HG03064 (cell line): ENCODE measurements at regions not wholly inside any gene's neighbourhood (a gene's known extent, or its start where the extent isn't known, plus 50 kb on each side); places are given as distances from the start of the nearest gene placed in this dataset.

Experiments used
- ATAC-seq: cut with Tn5 transposase; IDR thresholded peaks from one replicate; pipeline ENCODE4 v1.9.1; 2021; ENCODE audit warnings: low read depth; ENCODE audit not compliant: unreplicated experiment

GRCh38 chr19:28502879-28503734, 709.8 kb downstream of the UQCRFS1 start:
- no peak for ATAC-seq

GRCh38 chr19:28501976-28502375, 711.0 kb downstream of the UQCRFS1 start:
- ATAC-seq: no peak

GRCh38 chr19:28500982-28501630, 711.8 kb downstream of the UQCRFS1 start:
- ATAC-seq: no peak

- no peak for ATAC-seq
These were observed 712.7 kb downstream of the UQCRFS1 start for GRCh38 chr19:28500296-28500695.

GRCh38 chr19:28498404-28498976, 714.5 kb downstream of the UQCRFS1 start:
- ATAC-seq: no peak

- ATAC-seq: no peak
These were observed 715.1 kb downstream of the UQCRFS1 start for GRCh38 chr19:28497887-28498286.

GRCh38 chr19:28497137-28497536, 715.8 kb downstream of the UQCRFS1 start:
- no peak for ATAC-seq

- ATAC-seq: no peak
These were observed 717.9 kb downstream of the UQCRFS1 start for GRCh38 chr19:28495046-28495445.

GRCh38 chr19:28494461-28494860, 718.5 kb downstream of the UQCRFS1 start:
- ATAC-seq: no peak

GRCh38 chr19:28493884-28494283, 719.1 kb downstream of the UQCRFS1 start:
- ATAC-seq: no peak

- ATAC-seq: no peak
These were observed 720.3 kb downstream of the UQCRFS1 start for GRCh38 chr19:28492621-28493020.

- ATAC-seq: no peak
These were observed 720.8 kb downstream of the UQCRFS1 start for GRCh38 chr19:28492201-28492600.

GRCh38 chr19:28489776-28490175, 723.2 kb downstream of the UQCRFS1 start:
- ATAC-seq: no peak

- ATAC-seq: no peak
These were observed 723.8 kb downstream of the UQCRFS1 start for GRCh38 chr19:28489126-28489660.

GRCh38 chr19:28487999-28488398, 725.0 kb downstream of the UQCRFS1 start:
- ATAC-seq: no peak

- ATAC-seq: no peak
These were observed 726.0 kb downstream of the UQCRFS1 start for GRCh38 chr19:28486926-28487325.

- ATAC-seq: no peak
These were observed 726.5 kb downstream of the UQCRFS1 start for GRCh38 chr19:28486473-28486872.

GRCh38 chr19:28485292-28485691, 727.7 kb downstream of the UQCRFS1 start:
- no peak for ATAC-seq

GRCh38 chr19:28483197-28483596, 729.8 kb downstream of the UQCRFS1 start:
- ATAC-seq: no peak

- ATAC-seq: no peak
These were observed 730.7 kb downstream of the UQCRFS1 start for GRCh38 chr19:28482221-28482620.

GRCh38 chr19:28481674-28482073, 731.3 kb downstream of the UQCRFS1 start:
- no peak for ATAC-seq
